ENCODE measurements at regions not wholly inside any gene's neighbourhood (a gene's known extent, or its start where the extent isn't known, plus 50 kb on each side); places are given as distances from the start of the nearest gene placed in this dataset.

GRCh38 chr6:15113587-15113986, 132.3 kb upstream of the JARID2 start:
- POLR2A ChIA-PET = no interaction called here
- H3K9me2 ChIP-seq = no peaks in the 10 kb centered on the region
- no peak overlapping the region for H3K27ac ChIP-seq (ENCODE audit: low read depth in 2 of 2, low read length in 1 of 2)
- no peak overlapping the region for H2AFZ ChIP-seq (ENCODE audit: low read depth)
- H3K9me3 ChIP-seq = no peaks in the 10 kb centered on the region
- H3K4me1 ChIP-seq (ENCODE audit: control insufficient read depth in 1 of 2, insufficient read depth in 2 of 2, low read depth in 1 of 2, low read length in 1 of 2) = no peaks in the 10 kb centered on the region; a peak in 1 of 4 replicates
- TF ChIP-seq NFIC (IDR thresholded peaks at IDR 0.05; ENCODE audit: borderline replicate concordance) (no peak), FOSL2 (IDR thresholded peaks at IDR 0.05; ENCODE audit: borderline replicate concordance, low read depth) (no peak), RAD21 (IDR thresholded peaks at IDR 0.05; ENCODE audit: low read length) (no peak), PBX3 (IDR thresholded peaks at IDR 0.05) (no peak), RFX5 (IDR thresholded peaks at IDR 0.05; ENCODE audit: low read length) (no peak), GABPA (IDR thresholded peaks at IDR 0.05; ENCODE audit: low read depth) (no peak), TEAD4 (IDR thresholded peaks at IDR 0.05; ENCODE audit: borderline replicate concordance, insufficient read depth) (no peak), SIN3A (IDR thresholded peaks at IDR 0.05; ENCODE audit: borderline replicate concordance, low read depth, low read length) (no peak), EP300 (IDR thresholded peaks at IDR 0.05; ENCODE audit: borderline replicate concordance in 1 of 2, low read depth in 1 of 2, low read length in 1 of 2) (no peak), IRF3 (IDR thresholded peaks at IDR 0.05; ENCODE audit: low read depth, low read length) (no peak), FOXJ3 (CRISPR knock-in tag; IDR thresholded peaks at IDR 0.05) (no peak), GATA2 (CRISPR knock-in tag; IDR thresholded peaks at IDR 0.05) (no peak)
- TF ChIP-seq, protein P1, sequence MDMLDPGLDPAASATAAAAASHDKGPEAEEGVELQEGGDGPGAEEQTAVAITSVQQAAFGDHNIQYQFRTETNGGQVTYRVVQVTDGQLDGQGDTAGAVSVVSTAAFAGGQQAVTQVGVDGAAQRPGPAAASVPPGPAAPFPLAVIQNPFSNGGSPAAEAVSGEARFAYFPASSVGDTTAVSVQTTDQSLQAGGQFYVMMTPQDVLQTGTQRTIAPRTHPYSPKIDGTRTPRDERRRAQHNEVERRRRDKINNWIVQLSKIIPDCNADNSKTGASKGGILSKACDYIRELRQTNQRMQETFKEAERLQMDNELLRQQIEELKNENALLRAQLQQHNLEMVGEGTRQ (IDR thresholded peaks at IDR 0.05; ENCODE audit: borderline replicate concordance, low read depth, low read length) = no peak
- no peak for DNase-seq
- no peaks in the 10 kb centered on the region for H3K36me3 ChIP-seq (replicated peaks in 1 of 2; ENCODE audit: control insufficient read depth in 1 of 2, insufficient read depth in 2 of 2, low read length in 1 of 2)
- CTCF ChIA-PET = interaction anchor here (0.6 kb wide), 1 partner anchor 902 kb away, joined by 3 read pairs; no protein-coding TSS in a partner anchor
- no peaks in the 10 kb centered on the region for H3K27me3 ChIP-seq (ENCODE audit: insufficient read depth)
- no peak overlapping the region for H3K4me2 ChIP-seq
- no peaks in the 10 kb centered on the region for H4K20me1 ChIP-seq (ENCODE audit: insufficient read depth)
- no peak overlapping the region for H3K9ac ChIP-seq
- 7% methylated on average over 1 of the region's 1 CpG for WGBS (ENCODE audit: low lambda C conversion rate)
- H3K79me2 ChIP-seq (ENCODE audit: insufficient read depth) = no peaks in the 10 kb centered on the region
- H3F3A ChIP-seq (replicated peaks; ENCODE audit: insufficient read depth) = no peaks in the 10 kb centered on the region
- H3K4me3 ChIP-seq (ENCODE audit: low read depth in 2 of 2, low read length in 1 of 2) = no peak overlapping the region

DNA sequence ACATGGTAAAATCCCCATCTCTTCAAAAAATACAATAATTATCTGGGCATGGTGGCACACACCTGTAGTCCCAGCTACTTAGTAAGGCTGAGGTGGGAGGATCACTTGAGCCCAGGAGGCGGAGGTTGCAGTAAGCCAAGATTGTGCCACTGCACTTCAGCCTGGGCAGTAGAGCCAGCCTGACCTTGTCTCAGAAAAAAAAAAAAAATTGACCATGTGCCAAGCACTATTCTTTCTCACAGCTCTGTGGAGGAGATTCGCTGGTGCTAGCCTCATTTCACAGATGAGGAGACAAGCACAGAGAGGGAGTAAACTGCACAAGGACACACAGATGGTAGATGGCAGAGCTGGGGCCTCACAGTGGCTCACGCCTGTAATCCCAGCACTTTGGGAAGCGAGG, 131.8 kb upstream of the JARID2 start:
- H3K79me2 ChIP-seq (ENCODE audit: insufficient read depth) = no peaks in the 10 kb centered on the region
- POLR2A ChIA-PET = no interaction called here
- H3K4me2 ChIP-seq = no peak overlapping the region
- H3K27ac ChIP-seq (ENCODE audit: low read depth in 2 of 2, low read length in 1 of 2) = no peak overlapping the region
- WGBS (ENCODE audit: low lambda C conversion rate) = 21% methylated on average over 4 of the region's 4 CpGs
- DNase-seq = no peak
- H3K27me3 ChIP-seq (ENCODE audit: insufficient read depth) = no peaks in the 10 kb centered on the region
- TF ChIP-seq CTCF (IDR thresholded peaks at IDR 0.05) (no peak), IRF3 (IDR thresholded peaks at IDR 0.05; ENCODE audit: low read depth, low read length) (no peak), MXI1 (IDR thresholded peaks at IDR 0.05; ENCODE audit: low read depth, low read length) (no peak), RAD21 (IDR thresholded peaks at IDR 0.05; ENCODE audit: low read length) (no peak), EP300 (IDR thresholded peaks at IDR 0.05; ENCODE audit: borderline replicate concordance in 1 of 2, low read depth in 1 of 2, low read length in 1 of 2) (no peak), JUND (IDR thresholded peaks at IDR 0.05) (no peak), SMC3 (IDR thresholded peaks at IDR 0.05; ENCODE audit: low read depth, low read length) (no peak), FOSL2 (IDR thresholded peaks at IDR 0.05; ENCODE audit: borderline replicate concordance, low read depth) (no peak), GATA2 (CRISPR knock-in tag; IDR thresholded peaks at IDR 0.05) (no peak), MEF2A (IDR thresholded peaks at IDR 0.05; ENCODE audit: borderline replicate concordance, low read depth) (no peak), ELF1 (IDR thresholded peaks at IDR 0.05) (no peak)
- TF ChIP-seq, protein P2, sequence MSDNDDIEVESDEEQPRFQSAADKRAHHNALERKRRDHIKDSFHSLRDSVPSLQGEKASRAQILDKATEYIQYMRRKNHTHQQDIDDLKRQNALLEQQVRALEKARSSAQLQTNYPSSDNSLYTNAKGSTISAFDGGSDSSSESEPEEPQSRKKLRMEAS (IDR thresholded peaks at IDR 0.05; ENCODE audit: low read depth) = no peak
- TF ChIP-seq, protein P1 (IDR thresholded peaks at IDR 0.05; ENCODE audit: borderline replicate concordance, low read depth, low read length) = no peak
- no peaks in the 10 kb centered on the region for H3K9me3 ChIP-seq
- H4K20me1 ChIP-seq (ENCODE audit: insufficient read depth) = no peaks in the 10 kb centered on the region
- H3K4me3 ChIP-seq (ENCODE audit: low read depth in 2 of 2, low read length in 1 of 2) = no peak overlapping the region
- H3K36me3 ChIP-seq (replicated peaks in 1 of 2; ENCODE audit: control insufficient read depth in 1 of 2, insufficient read depth in 2 of 2, low read length in 1 of 2) = no peaks in the 10 kb centered on the region
- no peaks in the 10 kb centered on the region; a peak in 1 of 4 replicates for H3K4me1 ChIP-seq (ENCODE audit: control insufficient read depth in 1 of 2, insufficient read depth in 2 of 2, low read depth in 1 of 2, low read length in 1 of 2)
- CTCF ChIA-PET = no interaction called here
- no peaks in the 10 kb centered on the region for H3K9me2 ChIP-seq
- H2AFZ ChIP-seq (ENCODE audit: low read depth) = no peak overlapping the region
- no peak overlapping the region for H3K9ac ChIP-seq
- H3F3A ChIP-seq (replicated peaks; ENCODE audit: insufficient read depth) = no peaks in the 10 kb centered on the region

Measured in SK-N-SH (cell line).